HG02970 (cell line): ENCODE measurements at regions not wholly inside any gene's neighbourhood (a gene's known extent, or its start where the extent isn't known, plus 50 kb on each side); places are given as distances from the start of the nearest gene placed in this dataset.
A peak's percentile ranks its signal among the peaks of the same experiment; 100 is the strongest.

ENCODE experiments used
- ATAC-seq: cut with Tn5 transposase; IDR thresholded peaks from one replicate; pipeline ENCODE4 v1.9.1; 2021; ENCODE audit warnings: mild to moderate bottlenecking, moderate library complexity, moderate number of reproducible peaks; ENCODE audit not compliant: unreplicated experiment, low FRiP score

GRCh38 chr9:115208501-115208900 is 90.5 kb upstream of the TNC start:
- ATAC-seq: no peak

- ATAC-seq: no peak
These were observed 91.8 kb upstream of the TNC start for GRCh38 chr9:115209601-115210306.

DNA sequence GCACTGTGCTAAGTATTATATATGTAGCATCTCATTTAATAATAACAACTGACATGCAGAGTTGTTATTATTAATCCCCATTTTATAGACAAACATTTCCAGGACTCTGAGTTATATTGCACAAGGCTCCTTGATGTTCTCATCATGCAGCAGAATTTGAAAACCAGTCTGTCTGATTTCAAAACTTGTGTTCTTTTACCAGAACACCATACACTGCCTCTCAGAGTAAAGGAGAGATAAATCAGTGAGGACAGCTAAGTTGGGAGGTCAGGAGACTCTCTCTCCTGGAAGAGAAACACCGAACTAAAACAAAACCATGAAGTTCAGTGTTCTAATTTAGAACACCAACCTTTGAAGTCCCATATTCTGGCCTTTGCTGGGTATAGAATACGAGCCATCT is 92.7 kb upstream of the TNC start:
- ATAC-seq: no peak

DNA sequence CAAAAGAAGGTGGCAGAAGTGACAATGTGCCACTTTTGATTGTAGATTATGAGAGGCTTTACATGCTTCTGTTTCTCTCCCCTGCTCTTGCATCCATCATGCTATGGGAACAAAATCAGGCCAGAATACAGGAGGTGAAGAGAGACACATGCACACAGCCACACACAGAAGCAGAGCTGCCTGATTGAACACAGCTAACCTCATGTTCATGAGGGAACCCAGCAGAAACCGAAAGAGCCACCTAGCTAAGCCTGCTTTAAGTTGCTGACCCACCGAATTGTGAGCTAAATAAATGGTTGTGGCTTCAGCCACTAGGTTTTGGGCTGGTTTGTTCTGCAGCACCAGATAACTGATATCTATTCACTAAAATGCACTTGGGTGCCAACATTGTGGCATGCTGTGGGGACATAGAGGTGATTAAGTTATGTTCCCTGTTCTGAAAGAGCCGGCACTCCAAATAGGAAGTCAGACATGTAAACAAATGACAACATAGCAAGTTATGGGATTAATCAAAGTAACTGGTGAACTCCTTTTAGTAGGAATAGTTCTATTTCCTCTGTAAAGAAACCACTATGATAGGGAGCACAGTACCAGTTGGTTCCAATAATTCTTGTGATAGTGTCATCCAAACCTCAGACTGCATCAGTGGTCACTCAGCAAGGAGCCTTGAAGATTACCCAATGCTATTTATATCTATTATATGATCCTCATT is 93.6 kb upstream of the TNC start:
- ATAC-seq: peak; percentile 49

- no peak for ATAC-seq
These were observed 94.2 kb upstream of the TNC start for GRCh38 chr9:115212125-115212605.

DNA sequence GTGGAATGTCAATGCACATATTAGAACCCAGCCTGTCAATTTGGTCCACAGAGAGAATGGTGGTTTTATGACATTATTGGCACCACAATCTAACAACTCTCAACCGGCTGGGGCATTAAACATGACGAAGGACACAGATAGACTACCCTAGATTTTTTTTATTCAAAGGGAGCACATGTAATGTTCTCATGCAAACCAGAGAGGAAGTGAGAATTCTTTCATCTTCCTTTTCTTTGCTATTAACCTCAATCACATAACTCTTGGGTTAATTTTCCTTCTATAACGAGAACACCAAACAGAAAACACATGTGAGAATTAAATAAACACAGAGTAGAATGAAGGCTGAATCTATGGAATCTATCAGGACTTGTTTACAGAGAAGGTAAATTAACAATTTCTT is 94.9 kb upstream of the TNC start:
- ATAC-seq: no peak

DNA sequence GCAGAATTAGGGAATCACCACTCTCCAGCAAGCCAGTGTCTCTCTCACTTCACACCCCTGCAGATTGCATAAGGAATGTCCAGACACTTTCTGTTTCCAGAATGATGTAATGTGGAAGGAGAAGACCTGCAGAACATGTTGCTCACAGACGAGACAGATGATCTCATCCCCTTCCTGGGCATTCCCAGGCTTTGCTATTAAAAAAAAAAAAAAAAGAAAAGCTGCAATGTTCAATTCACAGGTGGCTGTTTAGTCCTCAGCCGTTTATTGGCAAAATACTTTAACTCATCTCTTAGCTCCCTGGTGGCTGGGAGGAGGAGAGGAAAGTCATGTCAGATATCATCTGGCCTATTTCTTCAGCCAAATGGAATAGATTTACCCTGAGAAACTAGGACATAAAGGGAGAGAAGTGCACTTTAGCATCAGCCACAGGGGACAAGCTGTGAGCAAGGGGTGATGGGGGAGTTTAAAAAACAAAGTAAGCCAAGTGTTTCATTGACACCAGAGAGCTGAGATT is 95.9 kb upstream of the TNC start:
- no peak for ATAC-seq

- no peak for ATAC-seq
These were observed 98.9 kb upstream of the TNC start for GRCh38 chr9:115216873-115217272.

GRCh38 chr9:115220319-115221005 is 102.5 kb upstream of the TNC start:
- no peak for ATAC-seq

DNA sequence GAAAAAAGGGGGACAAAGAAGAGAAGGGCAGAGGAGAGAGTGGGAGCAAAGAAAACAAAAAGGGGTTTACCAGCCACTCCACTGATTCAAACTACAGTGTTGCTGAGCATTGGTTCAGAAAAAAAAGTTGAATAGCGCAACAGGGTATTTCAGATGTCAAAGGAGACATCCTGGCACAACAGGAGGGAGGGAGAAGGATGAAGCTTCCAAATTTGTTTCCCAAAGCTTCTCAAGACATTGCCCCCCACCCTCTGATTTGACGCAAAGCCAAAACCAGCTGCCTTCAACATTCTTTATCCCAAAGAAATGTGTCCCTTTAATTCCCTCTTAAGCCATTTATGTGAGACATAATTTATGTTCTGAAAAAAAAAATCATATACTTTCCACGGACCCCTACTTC is 105.5 kb upstream of the TNC start:
- ATAC-seq: no peak

DNA sequence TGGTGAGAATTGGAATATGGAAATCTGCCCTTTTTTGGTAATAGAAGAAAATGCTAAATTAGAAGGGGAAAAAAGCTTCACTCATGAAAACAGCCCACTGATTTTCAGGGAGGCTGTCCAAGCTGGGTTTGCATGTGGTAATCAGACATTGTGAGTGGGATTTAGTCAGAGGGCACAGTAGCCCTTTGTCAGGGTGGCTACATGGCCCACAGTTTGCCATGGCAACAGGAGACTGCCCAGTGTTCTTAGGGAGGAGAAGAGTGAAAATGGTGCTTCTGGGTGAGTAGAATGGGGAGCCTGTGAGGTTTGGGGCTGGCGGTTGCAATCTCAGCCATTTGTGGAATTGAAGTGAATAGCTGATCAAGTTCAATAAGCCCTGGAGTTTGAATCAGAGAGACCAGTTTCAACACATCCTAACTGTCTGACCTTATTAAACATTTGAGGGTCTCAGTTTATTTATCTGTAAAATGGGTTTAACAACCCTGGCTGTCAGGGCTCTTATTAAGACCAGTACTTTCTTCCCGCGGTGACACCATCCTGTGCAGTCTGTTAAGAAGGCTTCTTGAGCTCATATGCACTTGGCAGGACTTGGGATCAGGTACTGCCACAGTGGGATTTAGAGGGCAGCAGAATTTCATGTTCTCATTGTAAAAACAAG is 107.6 kb upstream of the TNC start:
- no peak for ATAC-seq

GRCh38 chr9:115226152-115226551 is 108.2 kb upstream of the TNC start:
- ATAC-seq: no peak

DNA sequence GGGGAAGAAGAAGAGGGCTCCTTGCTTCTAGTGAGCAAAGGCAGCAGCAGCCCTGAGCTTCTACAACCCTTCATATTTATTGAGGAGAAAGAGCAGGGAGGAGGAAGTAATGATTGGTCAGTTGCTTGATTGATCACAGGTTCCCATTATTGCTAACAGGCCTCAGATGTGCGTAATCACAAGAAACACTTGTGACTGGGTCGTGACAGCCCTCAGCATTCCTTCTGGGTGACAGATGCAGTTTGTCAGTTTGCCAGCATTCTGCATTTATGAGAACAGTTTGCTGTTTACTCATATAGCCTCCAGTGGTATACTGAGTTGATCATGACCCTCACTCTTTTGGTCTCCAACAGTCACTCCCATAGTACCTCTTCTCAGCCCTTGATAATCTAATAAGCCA is 111.5 kb upstream of the TNC start:
- no peak for ATAC-seq

DNA sequence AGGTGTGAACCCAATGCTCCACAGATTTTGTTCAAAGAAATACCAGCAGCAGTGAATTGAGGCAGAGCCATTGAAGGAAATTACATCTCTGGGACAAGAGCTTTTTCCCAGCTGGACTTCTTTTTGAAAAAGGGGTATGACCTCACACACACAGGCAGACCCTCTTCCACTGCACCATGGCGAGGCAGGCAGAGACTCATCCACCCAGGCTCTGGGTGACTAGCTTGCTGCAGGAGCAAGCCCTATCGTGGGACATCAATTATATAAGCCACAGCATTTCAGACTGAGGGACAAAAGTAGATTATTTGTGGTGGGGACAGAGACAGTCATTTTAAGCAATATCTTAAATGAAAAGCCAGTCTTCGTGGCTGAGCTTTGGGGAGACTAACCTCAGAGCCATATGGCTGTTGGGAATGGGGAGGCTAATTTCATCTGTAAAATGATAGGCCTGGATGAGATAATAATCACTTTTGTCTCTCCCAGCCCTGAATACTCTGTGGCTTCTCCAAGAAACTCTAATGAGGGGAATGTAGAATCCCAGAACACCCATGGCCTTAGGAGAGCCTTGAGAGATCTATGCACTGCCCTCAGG is 113.1 kb upstream of the TNC start:
- ATAC-seq: no peak

GRCh38 chr9:115232181-115232774 is 114.3 kb upstream of the TNC start:
- ATAC-seq: no peak

DNA sequence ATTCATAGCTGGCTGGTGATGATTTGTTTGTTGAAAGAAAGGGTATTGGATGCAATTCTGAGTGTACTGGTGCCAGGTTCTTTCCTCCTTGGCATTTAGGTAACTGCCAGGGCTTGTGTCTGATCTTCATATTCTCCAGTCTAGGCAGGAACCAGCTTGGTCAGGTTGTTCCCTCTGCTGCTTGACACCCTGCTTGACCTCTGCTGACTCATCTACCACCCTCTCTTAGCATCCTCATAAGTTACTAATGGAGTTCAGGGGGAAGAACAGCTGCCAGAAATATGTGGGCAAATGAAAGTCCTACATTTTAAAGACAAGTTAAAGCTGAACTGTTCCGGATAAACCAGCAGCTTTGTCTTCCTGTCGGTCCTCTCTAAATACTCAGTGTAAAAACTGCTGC is 116.1 kb upstream of the TNC start:
- peak; percentile 65 for ATAC-seq

DNA sequence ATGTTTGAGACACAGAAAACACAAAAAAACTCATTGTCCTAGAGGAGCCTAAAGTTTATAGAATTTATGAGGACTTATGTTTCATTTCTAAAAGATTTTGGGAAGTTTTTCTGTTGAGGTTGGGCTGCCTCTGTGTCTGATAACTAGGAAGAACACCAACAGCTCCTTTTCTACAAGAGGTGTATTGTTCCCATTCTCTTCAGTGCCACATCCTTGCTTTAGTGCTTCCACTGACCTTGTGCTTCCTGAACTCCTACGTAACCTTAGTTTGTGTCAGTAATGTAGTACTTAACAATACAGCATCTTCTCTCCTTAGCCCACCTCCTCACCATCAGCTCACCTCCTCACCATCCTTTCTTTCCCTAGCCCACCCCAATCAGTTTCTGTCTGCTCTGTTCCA is 117.3 kb upstream of the TNC start:
- no peak for ATAC-seq

- no peak for ATAC-seq
These were observed 119.5 kb upstream of the TNC start for GRCh38 chr9:115237385-115237998.

GRCh38 chr9:115240676-115241075 is 122.7 kb upstream of the TNC start:
- ATAC-seq: no peak

DNA sequence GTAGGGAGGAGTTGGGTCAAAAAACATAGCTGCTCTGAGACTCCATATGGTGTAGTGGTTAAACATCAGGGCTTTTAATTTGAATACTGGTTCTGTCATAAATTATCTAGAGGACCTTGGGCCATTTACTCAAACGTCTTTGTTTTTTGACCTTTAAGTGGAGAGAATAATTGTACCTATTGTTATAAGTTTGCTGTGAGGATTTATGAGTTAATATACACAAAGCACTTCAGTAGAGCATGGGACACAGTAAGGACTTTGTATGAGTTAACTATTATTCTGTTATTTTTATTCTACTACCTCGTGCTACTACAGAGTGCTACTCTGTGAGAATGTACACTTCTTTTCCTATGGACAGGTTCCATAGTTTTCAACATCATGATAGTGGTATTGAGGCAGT is 123.7 kb upstream of the TNC start:
- no peak for ATAC-seq
